Epithelial cell of prostate (primary cell): ENCODE measurements at regions not wholly inside any gene's neighbourhood (a gene's known extent, or its start where the extent isn't known, plus 50 kb on each side); places are given as distances from the start of the nearest gene placed in this dataset.
"Not testable (repeated sequence)": the region's sequence is repeated elsewhere in the genome, so short reads cannot be mapped to it uniquely, and the experiment has no call there.

Source experiments
- DNase-seq: peaks from one replicate; pipeline ENCODE4 v3.0.0-alpha.2; 2011; ENCODE audit warnings: low read depth, low spot score
- H3K27ac ChIP-seq: fragments of 450-650 bp; 2 replicates; pipeline ENCODE4 v1.5.1; 2017; ENCODE audit warnings: mild to moderate bottlenecking

DNA sequence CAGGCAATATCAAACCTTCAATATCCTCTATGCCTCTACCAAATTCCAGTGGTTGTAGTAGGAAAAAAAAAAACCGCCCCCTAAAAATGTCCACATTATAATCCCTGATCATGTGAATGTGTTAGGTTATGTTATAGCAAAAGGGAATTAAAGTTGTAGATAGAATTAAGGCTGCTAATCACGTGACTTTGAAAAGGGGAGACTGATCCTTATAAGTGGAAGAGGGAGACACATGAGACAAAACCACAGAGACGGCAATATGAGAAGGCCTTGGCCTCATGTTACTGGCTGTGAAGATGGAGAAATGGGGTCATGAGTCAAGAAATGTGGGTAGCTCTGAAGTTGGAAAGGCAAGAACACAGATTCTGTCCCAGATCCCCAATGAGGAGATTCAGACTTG, 1711.3 kb downstream of the KHDRBS2 start:
- H3K27ac ChIP-seq, DNase-seq: not testable (repeated sequence)

DNA sequence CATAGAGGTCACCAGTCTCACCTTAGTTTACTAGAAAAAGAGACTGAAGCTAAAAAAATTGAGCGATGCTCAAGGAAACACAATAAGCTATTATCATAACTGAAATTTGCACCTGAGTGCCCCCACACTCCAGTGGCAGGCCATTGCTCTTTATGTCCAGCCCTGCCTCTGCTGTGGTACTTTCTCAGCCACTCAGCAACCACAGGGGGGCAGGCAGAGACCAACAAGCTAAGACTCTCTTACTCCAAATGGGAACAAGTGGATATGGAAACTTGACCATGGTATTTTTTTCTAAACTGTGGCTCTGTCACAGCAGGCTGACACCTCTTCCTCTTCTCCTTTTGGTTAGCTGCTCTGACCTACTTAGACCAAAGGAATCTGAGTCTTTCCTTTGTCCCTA, 1713.4 kb downstream of the KHDRBS2 start:
- DNase-seq: not testable (repeated sequence)

DNA sequence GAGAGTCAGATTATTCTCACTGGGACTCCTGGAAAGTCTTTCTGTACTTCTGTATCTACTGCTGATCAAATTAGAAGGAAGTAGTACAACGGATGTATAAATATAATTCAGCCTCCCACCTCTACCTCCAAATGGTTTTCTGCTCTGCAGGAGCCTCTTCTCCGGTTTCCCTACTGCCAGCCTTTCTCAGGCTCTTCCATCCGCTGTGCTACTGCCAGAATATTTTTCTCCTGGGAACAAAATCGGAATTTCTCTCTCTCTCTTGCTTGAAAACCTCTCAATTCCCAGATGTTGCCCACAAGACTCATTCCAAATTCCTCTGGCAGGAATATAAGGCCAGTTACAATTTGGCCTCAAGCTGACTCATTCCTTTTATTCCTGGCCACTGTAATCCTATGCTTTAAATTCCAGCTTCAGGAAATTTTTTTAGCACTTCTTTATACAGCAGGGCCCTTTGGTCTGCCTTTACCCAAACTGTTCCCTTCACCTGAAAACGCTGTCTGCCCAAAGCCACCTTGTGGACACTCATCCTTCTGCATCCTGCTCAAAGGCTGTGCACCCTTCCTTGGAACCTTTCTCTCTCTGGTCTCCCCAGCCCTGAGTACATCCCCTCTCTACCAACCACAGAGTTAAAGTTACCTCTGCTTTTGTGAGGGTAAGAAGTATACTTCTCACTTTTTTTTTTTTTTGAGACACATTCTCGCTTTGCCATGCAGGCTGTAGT, 1714.6 kb downstream of the KHDRBS2 start:
- not testable (repeated sequence) for DNase-seq, H3K27ac ChIP-seq

More for the DNA sequence above, 1713.4 kb downstream of the KHDRBS2 start:
- H3K27ac ChIP-seq: not testable (repeated sequence)

DNA sequence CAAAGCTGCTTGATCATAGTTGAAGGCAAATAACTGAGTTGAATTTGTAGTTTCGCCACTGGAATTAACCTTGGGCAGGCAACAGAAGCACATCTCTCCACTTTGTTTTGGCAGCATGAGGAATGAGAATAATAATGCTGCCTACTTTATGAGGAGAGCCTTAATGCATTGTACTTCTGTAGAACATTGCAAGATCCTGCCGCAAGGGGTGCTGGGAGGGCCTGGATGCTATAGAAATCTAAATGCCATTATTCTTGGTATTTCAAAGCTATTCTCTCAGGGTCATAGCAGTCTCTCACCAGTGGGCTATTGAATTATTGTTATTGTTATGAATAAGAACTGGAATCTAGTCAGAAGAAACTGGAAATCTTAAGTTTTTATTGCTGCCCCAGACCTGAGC, 1715.4 kb downstream of the KHDRBS2 start:
- H3K27ac ChIP-seq, DNase-seq: not testable (repeated sequence)

DNA sequence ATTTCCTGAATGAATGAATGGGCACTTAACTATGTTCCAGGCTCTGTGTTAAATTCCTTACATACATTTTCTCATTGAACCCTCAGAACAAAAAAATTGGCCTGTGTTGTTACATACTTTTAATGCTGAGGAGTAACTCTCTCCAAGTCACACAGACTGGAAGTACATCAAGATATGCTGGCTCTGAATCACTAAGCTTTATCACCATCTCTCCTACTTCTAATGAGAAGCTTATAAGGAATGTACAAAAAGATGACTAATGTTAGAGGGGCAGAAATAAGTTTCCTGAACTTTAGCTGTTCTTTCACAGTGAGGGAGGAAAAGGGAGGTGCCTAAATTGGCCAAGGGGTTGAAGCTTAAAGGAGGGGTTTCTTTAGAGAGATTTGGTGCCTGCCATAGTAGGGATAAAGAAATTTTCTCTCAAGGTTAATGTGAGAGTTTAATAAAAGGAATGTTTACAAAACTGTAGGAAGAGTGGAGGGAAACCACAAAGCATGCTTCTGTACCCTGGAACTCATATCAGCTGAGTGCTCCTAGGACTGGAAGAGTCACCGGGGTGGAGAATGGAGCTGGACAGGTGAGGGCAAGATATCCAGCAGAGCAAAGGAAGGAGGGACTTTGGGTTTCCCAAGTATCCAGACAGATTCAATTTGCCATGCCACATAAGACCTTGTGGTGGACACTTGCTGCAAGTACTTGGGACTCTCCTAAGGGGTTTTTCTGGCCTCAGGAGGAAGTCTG, 1718.4 kb downstream of the KHDRBS2 start:
- H3K27ac ChIP-seq, DNase-seq: not testable (repeated sequence)

DNA sequence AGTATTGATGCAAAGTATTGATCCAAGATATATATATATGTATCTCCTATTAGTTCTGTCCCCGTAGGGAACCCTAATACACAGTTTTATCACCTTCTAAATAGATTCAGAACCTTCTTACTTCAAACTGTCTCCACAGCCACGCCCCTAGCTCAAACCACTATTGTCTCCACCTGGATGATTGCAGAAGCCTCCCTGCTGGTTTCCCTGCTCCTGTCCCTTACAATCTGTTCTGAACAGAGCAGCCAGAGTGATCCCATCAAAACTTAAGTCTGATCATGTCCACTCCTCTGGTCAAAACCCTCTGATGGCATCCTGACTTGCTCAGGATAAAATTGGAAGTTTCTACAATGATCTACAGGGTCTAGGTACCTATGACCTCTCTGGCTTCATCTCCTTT, 1719.6 kb downstream of the KHDRBS2 start:
- DNase-seq: not testable (repeated sequence)

DNA sequence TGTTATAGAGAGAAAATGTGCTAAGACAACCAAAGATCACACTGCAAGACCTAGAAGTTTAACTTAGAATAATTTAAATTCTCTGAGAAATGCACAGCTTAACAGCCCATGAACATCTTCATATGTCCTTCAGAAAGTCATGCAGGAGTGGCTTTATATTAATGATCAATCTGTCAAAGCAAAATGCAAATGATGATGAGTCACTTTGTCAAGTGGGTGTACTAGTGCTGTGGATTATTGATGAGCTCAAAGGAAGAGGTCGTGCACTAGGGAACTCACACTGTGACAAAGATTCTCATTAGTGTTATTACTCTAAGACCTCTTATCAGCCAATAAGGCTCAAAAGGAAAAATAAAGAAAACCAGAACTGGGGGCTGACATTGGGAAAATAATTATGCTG, 1726.3 kb downstream of the KHDRBS2 start:
- not testable (repeated sequence) for DNase-seq, H3K27ac ChIP-seq

More for the DNA sequence above, 1719.6 kb downstream of the KHDRBS2 start:
- not testable (repeated sequence) for H3K27ac ChIP-seq

DNA sequence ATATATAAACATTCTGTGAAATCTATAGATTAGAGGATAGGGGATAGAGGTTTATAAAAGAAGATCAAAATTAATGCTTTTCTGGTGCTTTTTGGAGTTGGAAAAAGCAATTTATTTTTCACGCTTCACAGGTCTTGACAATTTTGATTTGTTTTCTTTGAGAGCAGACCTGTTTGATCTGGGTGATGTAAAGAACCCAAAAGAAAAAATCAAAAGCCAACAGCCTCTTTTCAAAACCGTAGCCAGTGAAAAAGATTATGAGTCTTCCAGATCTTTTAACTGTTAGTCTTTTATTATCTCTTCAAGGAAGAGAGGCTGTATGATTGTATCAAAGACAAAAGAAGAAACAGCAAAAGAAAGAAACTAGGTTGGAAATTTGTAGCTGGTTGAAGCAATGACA, 1738.7 kb downstream of the KHDRBS2 start:
- not testable (repeated sequence) for DNase-seq, H3K27ac ChIP-seq

DNA sequence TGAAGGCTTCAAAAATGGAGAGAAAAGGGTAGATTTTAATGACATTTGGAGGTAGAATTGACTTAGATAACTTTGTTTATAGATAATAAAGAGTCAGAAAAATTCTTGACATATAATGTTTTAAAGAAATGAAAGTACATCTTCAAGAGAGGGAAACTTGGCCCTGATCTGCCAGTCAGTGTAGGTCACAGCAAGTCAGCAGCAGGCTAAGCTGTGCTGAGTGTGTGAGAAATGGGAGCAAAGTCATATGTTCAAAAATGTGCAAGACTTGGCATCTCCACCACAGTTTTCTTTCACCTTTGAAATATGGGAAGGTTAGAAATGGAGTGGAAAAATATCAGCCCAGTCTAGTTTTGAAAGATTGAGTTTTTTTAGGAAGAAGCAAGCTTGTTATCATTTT, 1761.3 kb downstream of the KHDRBS2 start:
- DNase-seq, H3K27ac ChIP-seq: not testable (repeated sequence)

DNA sequence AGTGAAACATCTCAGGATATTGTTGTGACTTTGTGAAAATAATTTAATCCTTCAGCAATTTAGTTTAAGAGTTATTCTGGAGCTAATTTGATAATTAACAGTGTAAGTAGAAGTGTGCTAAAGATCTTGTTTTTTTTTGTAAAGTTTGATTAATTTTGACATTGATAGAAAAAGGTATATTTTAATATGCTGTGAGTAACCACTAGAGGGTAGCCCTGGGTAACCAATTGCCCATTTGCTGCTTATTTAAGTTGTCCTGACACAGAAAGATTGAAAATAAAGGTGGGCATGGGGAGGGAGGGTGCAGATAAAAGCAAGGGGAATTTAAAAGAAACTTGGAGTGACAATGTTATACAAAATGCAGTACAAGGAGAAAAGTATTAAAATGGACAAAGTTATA, 1808.3 kb downstream of the KHDRBS2 start:
- not testable (repeated sequence) for H3K27ac ChIP-seq, DNase-seq

DNA sequence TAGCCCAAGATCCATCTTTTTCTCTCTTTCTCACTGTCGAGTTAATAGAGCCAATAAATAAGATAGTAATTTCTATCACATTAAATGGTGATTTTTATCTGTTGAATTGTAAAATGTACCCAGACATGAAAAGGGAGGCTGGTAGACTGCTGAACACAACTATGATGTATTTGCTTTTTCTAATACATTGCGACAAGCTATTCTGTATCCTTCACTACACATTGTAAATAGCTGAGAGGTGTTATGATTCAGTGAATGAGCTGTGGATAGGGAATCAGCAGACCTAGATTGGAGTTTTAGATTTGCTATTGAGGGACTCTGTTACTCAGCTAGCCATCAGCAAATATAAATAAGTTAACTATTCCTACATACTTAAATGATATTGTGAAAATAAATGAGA, 1812.2 kb downstream of the KHDRBS2 start:
- H3K27ac ChIP-seq, DNase-seq: not testable (repeated sequence)

DNA sequence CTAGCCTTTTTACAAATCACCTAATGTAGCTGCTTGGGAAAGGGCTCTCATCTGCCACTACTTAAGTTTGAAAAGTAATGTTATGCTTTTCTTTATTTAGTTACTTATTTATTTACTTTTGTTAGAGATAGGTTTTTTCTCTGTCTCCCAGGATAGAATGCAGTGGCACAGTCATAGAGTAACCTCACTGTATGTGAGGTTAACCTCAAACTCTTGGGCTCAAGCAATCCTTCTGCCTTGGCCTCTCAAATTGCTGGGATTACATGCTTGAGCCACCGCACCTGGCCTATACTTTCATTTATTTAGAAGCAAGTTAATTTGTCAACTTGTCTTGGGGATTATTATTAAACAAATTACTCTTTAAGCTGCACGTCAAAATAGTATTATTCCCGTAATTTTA, 1814.6 kb downstream of the KHDRBS2 start:
- not testable (repeated sequence) for DNase-seq

DNA sequence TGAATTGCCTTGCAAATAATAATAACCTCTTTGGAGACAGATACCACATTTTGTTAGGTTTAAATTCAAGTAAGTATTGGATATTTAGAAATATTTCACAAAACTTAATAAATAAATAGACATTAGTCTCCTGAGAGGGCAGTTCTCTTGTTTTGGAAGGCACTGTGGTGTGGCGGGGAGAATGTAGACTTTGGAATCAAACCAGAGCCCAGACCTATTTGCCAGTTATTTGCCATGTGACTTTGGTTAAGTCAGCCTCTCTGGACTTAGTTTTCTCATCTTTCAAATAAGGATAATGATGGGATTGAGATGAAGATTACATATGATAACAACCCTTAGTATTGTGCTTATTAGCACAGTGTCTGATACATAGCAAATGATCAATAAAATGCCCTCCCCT, 1835.6 kb downstream of the KHDRBS2 start:
- H3K27ac ChIP-seq, DNase-seq: not testable (repeated sequence)

More for the DNA sequence above, 1814.6 kb downstream of the KHDRBS2 start:
- H3K27ac ChIP-seq: not testable (repeated sequence)

DNA sequence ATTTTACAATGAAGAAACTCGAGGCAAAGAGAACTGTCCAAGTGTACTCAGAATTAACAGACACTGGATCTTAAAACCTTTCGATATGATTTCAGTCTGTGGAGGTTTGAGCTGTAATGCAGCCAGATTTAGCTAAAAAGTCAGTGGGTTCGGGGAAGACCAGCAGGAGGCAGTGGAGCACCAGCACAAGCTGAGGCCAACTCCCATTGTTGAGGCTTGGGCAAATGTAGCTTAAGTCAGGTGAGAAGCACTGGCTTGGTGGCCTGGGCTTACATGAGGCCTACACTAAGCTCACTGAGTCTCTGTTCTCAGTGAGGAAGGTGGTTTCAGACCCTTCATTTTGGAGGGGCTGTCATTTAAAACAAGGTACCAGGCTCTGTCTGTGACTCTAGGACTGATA, 1841.5 kb downstream of the KHDRBS2 start:
- not testable (repeated sequence) for DNase-seq, H3K27ac ChIP-seq

DNA sequence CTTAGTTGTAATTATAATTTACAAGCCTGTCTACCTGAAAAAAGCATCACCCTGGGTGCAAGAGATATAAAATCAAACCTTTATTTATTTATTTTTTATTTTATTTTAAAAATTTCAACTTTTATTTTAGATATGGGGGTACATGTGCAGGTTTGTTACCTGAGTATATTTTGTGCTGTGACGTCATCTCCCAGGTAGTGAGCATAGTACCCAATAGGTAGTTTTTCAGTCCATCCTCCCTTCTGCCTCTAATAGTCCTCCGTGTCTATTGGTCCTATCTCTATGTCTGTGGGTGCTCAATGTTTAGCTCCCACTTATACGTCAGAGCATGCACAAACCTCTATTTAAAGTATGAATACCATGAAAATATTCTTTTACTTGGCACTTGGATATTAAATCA, 1846.3 kb downstream of the KHDRBS2 start:
- H3K27ac ChIP-seq, DNase-seq: not testable (repeated sequence)

DNA sequence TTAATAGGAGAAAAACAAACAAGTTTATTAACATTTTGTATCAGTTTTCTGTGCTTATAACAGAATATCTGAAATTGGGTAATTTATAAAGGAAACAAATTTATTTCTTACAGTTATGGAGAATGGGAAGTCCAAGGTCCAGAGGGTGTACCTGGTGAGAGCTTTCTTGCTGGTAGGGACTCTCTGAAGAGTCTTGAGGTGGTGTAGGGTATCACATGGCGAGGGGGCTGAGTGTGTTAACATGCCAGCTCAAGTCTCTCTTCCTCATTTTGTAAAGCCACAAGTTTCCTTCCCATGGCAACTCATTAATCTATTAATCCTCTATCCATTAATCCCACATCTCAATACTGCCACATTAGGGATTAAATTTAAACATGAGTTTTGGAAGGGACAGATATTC, 1863.3 kb downstream of the KHDRBS2 start:
- DNase-seq, H3K27ac ChIP-seq: not testable (repeated sequence)

DNA sequence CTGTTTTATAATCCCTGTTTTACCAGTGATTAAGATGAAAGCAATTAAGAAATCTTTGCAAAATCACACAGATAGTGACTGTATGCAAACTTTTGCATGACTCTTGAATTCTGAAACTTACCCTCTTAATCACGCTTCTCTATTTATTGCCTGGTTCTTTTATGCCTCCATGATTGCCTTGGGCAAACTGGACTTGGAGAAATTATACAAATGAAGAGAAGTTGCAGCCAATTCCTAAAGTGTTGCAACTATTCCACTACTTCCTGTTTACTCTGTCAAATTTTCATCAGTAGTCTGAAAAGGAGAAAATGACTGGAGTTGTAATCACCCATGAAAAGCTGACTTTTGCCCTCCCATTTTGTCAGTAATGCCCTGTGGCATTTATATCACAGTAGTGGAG, 1869.9 kb downstream of the KHDRBS2 start:
- not testable (repeated sequence) for H3K27ac ChIP-seq, DNase-seq

DNA sequence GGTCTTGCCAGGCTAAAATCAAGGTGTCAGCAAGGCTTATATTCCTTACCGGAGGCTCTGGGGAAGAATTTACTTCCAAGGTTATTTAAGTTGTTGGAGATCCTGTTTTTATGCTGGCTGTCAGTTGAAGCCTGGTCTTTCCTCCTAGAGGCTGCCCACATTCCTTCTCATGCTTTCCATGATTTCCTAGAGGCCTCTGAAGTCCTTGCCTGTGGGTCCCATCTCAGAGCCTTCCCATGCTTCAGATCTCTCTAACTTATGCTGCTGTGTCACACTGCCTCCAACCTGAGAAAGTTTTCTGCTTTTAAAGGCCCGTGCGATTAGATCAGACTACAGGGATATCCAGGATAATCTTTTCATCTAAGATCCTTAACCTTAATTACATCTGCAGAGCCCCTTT, 1877.3 kb downstream of the KHDRBS2 start:
- not testable (repeated sequence) for H3K27ac ChIP-seq, DNase-seq

DNA sequence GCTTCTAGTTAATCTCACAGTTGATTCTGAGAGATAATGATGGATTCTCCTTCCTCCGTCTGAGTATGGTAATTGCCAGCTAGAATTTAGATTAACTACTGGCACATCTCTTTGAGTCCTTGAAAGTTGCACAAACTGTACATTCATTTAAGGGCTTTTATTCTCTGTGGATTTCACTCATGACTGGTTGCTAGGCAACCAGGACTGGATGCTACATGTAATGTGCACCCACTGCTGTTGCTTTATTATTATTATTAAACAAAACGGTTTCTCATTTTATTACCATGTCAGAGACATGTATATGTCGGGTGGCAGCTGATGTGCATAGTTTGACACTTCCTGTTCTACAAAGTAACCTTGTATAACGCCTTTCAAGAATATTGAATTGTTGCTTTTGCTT, 1882.8 kb downstream of the KHDRBS2 start:
- not testable (repeated sequence) for H3K27ac ChIP-seq, DNase-seq

DNA sequence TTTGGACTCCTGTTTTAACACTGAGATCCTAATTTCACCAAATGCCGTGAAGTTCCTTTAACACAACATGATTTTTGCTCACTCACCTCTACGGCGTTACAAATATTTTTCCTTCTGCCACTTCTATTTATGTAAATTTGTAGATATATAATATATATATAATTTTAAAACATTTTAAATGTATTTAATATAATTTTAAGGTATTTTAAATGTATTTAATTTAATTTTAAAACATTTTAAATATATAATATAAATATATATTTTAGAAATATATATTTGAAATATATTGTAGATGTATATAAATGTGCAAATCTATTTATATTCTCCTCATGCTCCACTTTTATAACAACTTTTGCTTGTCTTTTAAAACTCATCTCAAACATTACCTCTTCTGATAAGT, 1883.5 kb downstream of the KHDRBS2 start:
- not testable (repeated sequence) for DNase-seq, H3K27ac ChIP-seq

DNA sequence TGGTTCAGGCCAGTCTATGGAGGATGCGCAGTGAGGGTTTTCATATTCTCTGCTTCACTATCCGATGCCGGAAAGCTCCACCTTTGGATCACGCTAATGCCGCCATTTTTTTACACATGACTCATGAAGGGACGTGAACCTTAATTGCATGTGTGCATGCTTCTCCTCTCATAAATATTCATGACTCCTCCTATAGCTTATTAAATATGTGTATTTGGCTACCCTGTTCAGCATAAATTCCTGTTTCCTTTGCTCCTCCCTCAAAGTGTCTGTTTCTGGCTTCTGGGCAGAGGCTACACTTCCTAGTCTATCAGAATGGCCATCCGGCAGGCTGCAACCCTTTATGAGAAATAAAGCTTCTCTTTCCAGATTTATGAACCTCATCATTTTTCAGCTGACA, 1890.8 kb downstream of the KHDRBS2 start:
- not testable (repeated sequence) for DNase-seq

More for the DNA sequence above, 1890.8 kb downstream of the KHDRBS2 start:
- not testable (repeated sequence) for H3K27ac ChIP-seq
